ENCODE measurements at regions not wholly inside any gene's neighbourhood (a gene's known extent, or its start where the extent isn't known, plus 50 kb on each side); places are given as distances from the start of the nearest gene placed in this dataset.

DNA sequence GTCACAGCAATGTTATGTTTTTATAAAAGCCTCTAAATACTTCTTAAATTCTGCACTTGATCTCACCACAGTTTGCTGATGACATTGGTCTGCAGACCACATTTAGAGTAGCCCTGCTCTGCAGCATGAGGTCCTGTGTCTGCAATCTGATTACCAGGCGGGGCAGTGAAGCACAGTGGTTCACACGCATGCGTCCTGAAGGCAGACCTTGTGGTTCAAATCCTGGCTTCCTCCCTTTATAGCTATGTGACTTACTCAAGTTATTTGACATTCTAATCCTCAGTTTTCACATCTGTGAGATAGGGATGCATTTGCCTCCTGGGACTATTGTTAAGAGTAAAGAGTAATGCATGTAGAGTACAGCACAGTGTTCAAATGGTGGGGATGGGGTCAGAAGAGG is 50.3 kb downstream of the BMAL2 start:
- DNase-seq: no peak

DNA sequence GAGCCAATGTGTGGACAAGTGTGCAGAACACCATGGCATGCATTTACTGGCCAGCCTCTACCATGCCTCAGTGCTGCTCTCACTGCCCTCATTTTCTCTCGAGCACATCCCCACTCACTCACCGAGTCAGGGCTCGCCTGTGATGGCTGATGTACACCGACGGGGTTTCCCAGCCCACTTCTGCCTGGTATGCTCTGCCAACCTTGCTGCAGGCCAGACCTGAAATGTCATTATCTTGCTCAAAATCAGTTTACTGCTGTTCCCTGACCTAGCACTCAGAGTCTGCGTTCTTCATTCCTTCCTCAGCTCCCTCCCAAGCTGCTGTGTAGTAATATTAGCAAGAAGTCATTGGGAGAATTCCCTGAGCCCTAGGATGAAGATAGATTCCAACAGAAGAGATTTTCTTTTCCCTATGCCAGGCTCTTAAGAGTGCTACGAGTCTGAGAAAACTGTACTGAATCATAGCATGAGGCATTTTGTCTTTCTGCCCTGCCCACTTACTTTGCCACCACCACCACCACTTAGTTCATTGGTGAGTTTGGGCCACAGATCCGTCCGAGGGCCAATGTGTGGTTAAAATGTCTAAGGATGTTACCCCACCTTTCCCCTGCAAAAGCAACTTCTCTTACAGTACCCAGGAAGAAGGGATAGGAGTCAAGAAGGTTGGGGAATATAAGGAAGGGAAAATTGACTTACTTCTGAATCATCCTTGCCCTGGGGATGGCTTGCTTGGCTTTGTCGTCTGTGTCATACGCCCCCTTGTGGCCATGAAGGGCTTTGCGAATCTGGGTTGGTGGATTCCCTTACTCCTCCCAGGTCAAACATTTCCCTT is 51.0 kb downstream of the BMAL2 start:
- DNase-seq: peak; percentile 55

GRCh38 chr12:27384261-27384590 is 51.6 kb downstream of the BMAL2 start:
- no peak for DNase-seq

GRCh38 chr12:27385766-27386564 is 53.3 kb downstream of the BMAL2 start:
- DNase-seq: no peak

GRCh38 chr12:27387473-27387872 is 54.8 kb downstream of the BMAL2 start:
- no peak for DNase-seq

- no peak for DNase-seq
Observed at GRCh38 chr12:27388650-27389049, 56.0 kb downstream of the BMAL2 start.

GRCh38 chr12:27394676-27395075 is 51.9 kb upstream of the SMCO2 start:
- DNase-seq: no peak

DNA sequence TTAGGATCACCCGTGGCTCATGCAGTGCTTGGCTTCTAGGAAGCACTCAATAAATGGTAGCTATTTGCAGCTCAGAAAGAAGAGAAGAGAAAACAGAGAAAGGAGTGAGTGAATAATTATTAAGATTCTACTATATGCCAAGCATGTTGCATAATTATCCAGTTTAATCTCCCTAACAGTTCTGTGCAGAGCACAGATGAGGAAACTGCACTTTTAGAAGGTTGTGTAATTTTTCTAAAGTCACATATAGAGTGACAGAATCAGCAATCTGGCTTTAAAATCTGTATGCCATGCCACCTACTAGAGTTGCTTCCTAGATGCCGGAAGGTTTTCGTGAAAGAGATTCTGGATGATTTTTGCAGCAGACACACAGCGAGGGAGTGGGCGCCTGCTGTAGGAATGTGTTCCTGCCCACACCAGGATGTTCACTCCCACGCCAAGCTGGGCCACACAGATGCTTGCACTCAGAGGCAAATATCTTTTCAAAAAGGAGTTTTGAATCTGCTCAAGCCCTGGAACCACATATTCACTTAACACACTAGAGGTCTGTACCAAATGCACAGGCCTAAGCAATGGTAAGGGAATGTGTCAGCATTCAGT is 50.2 kb upstream of the SMCO2 start:
- no peak for DNase-seq
